K562 (cell line): ENCODE measurements at regions not wholly inside any gene's neighbourhood (a gene's known extent, or its start where the extent isn't known, plus 50 kb on each side); places are given as distances from the start of the nearest gene placed in this dataset.
A peak's percentile ranks its signal among the peaks of the same experiment; 100 is the strongest.

ENCODE experiments used
- HLTF ChIP-seq: fragments of 450-650 bp; IDR thresholded peaks from 2 replicates; pipeline ENCODE4 v1.6.1; 2016
- LEF1 ChIP-seq: fragments of 450-650 bp; IDR thresholded peaks from 2 replicates; pipeline ENCODE4 v1.6.1; 2016; ENCODE audit warnings: mild to moderate bottlenecking
- MAX ChIP-seq: sonication (generic); formaldehyde crosslinking; IDR thresholded peaks from 2 replicates; pipeline ENCODE4 v1.9.0; 2022; ENCODE audit warnings: mild to moderate bottlenecking, missing genetic modification reagents
- NR1H2 ChIP-seq: sonication (generic); formaldehyde crosslinking; IDR thresholded peaks from 2 replicates; pipeline ENCODE4 v1.4.0; 2020; ENCODE audit warnings: mild to moderate bottlenecking, missing genetic modification reagents
- RAD51 ChIP-seq: fragments of 450-650 bp; IDR thresholded peaks from 2 replicates; pipeline ENCODE4 v1.7.1; 2016; ENCODE audit warnings: low read depth, mild to moderate bottlenecking, borderline replicate concordance
- ZBED1 ChIP-seq: IDR thresholded peaks from 2 replicates; pipeline ENCODE4 v1.6.1; 2014
- ZNF444 ChIP-seq: fragments of 250-450 bp; sonication (Bioruptor Pico); IDR thresholded peaks from 2 replicates; pipeline ENCODE4 v1.4.0; 2020; ENCODE audit warnings: mild to moderate bottlenecking, moderate library complexity
- TF ChIP-seq, protein P1 (sequence below): sonication (generic); formaldehyde crosslinking; IDR thresholded peaks from 2 replicates; pipeline ENCODE4 v1.8.0; 2022; ENCODE audit warnings: mild to moderate bottlenecking, low read depth, missing genetic modification reagents
- TF ChIP-seq, protein P2 (sequence below): sonication (generic); formaldehyde crosslinking; IDR thresholded peaks from 2 replicates; pipeline ENCODE4 v1.8.1; 2023; ENCODE audit warnings: mild to moderate bottlenecking, missing genetic modification reagents, moderate library complexity
- TF ChIP-seq, protein P3 (sequence below), 2 experiments: fragments of 450-650 bp in 1 of 2; sonication (generic) in 1 of 2; formaldehyde crosslinking in 1 of 2; IDR thresholded peaks; 2 replicates each; pipeline versions ENCODE4 v1.7.1 to v1.9.0; 2016 to 2022; ENCODE audit warnings: inconsistent platforms in 1 of 2, mild to moderate bottlenecking in 1 of 2, missing genetic modification reagents in 1 of 2
- TF ChIP-seq, protein P4 (sequence below), 2 experiments: IDR thresholded peaks; 2 replicates each; pipeline ENCODE4 v1.6.1; 2011; ENCODE audit warnings: borderline replicate concordance in 1 of 2, control low read depth in 1 of 2, low read depth in 1 of 2, low read length in 1 of 2, mild to moderate bottlenecking in 1 of 2, mixed read lengths in 1 of 2, moderate library complexity in 1 of 2; ENCODE audit not compliant: insufficient read depth in 1 of 2, insufficient read length in 1 of 2, poor library complexity in 1 of 2, severe bottlenecking in 1 of 2; ENCODE audit errors: extremely low read depth in 1 of 2
- TF ChIP-seq, protein P5 (sequence below): fragments of 250-450 bp; sonication (Bioruptor Pico); IDR thresholded peaks from 2 replicates; pipeline ENCODE4 v1.8.0; 2021; ENCODE audit warnings: moderate library complexity, mild to moderate bottlenecking, inconsistent platforms

- TF ChIP-seq ZNF444 (CRISPR knock-in tag), result no peak
- TF ChIP-seq HLTF, result no peak
- no peak for TF ChIP-seq ZBED1
- no peak for TF ChIP-seq LEF1
- no peak for TF ChIP-seq NR1H2
- TF ChIP-seq, protein P1, sequence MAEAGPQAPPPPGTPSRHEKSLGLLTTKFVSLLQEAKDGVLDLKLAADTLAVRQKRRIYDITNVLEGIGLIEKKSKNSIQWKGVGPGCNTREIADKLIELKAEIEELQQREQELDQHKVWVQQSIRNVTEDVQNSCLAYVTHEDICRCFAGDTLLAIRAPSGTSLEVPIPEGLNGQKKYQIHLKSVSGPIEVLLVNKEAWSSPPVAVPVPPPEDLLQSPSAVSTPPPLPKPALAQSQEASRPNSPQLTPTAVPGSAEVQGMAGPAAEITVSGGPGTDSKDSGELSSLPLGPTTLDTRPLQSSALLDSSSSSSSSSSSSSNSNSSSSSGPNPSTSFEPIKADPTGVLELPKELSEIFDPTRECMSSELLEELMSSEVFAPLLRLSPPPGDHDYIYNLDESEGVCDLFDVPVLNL (CRISPR knock-in tag), result no peak
- TF ChIP-seq, protein P2, sequence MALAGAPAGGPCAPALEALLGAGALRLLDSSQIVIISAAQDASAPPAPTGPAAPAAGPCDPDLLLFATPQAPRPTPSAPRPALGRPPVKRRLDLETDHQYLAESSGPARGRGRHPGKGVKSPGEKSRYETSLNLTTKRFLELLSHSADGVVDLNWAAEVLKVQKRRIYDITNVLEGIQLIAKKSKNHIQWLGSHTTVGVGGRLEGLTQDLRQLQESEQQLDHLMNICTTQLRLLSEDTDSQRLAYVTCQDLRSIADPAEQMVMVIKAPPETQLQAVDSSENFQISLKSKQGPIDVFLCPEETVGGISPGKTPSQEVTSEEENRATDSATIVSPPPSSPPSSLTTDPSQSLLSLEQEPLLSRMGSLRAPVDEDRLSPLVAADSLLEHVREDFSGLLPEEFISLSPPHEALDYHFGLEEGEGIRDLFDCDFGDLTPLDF (CRISPR knock-in tag), result no peak
- TF ChIP-seq, protein P3, sequence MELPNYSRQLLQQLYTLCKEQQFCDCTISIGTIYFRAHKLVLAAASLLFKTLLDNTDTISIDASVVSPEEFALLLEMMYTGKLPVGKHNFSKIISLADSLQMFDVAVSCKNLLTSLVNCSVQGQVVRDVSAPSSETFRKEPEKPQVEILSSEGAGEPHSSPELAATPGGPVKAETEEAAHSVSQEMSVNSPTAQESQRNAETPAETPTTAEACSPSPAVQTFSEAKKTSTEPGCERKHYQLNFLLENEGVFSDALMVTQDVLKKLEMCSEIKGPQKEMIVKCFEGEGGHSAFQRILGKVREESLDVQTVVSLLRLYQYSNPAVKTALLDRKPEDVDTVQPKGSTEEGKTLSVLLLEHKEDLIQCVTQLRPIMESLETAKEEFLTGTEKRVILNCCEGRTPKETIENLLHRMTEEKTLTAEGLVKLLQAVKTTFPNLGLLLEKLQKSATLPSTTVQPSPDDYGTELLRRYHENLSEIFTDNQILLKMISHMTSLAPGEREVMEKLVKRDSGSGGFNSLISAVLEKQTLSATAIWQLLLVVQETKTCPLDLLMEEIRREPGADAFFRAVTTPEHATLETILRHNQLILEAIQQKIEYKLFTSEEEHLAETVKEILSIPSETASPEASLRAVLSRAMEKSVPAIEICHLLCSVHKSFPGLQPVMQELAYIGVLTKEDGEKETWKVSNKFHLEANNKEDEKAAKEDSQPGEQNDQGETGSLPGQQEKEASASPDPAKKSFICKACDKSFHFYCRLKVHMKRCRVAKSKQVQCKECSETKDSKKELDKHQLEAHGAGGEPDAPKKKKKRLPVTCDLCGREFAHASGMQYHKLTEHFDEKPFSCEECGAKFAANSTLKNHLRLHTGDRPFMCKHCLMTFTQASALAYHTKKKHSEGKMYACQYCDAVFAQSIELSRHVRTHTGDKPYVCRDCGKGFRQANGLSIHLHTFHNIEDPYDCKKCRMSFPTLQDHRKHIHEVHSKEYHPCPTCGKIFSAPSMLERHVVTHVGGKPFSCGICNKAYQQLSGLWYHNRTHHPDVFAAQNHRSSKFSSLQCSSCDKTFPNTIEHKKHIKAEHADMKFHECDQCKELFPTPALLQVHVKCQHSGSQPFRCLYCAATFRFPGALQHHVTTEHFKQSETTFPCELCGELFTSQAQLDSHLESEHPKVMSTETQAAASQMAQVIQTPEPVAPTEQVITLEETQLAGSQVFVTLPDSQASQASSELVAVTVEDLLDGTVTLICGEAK (IDR thresholded peaks at IDR 0.05), result no peak
- TF ChIP-seq, protein P3 (CRISPR knock-in tag; IDR thresholded peaks at IDR 0.05), result no peak
- no peak for TF ChIP-seq MAX (CRISPR knock-in tag)
- TF ChIP-seq RAD51, result peak; percentile 76
- TF ChIP-seq, protein P4, sequence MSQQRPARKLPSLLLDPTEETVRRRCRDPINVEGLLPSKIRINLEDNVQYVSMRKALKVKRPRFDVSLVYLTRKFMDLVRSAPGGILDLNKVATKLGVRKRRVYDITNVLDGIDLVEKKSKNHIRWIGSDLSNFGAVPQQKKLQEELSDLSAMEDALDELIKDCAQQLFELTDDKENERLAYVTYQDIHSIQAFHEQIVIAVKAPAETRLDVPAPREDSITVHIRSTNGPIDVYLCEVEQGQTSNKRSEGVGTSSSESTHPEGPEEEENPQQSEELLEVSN (IDR thresholded peaks at IDR 0.05; ENCODE audit: borderline replicate concordance in 1 of 2, extremely low read depth in 1 of 2, insufficient read depth in 1 of 2, insufficient read length in 1 of 2, low read depth in 1 of 2, low read length in 1 of 2, poor library complexity in 1 of 2, severe bottlenecking in 1 of 2), result no peak
- TF ChIP-seq, protein P5, sequence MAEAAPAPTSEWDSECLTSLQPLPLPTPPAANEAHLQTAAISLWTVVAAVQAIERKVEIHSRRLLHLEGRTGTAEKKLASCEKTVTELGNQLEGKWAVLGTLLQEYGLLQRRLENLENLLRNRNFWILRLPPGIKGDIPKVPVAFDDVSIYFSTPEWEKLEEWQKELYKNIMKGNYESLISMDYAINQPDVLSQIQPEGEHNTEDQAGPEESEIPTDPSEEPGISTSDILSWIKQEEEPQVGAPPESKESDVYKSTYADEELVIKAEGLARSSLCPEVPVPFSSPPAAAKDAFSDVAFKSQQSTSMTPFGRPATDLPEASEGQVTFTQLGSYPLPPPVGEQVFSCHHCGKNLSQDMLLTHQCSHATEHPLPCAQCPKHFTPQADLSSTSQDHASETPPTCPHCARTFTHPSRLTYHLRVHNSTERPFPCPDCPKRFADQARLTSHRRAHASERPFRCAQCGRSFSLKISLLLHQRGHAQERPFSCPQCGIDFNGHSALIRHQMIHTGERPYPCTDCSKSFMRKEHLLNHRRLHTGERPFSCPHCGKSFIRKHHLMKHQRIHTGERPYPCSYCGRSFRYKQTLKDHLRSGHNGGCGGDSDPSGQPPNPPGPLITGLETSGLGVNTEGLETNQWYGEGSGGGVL (CRISPR knock-in tag), result no peak
Observed at GRCh38 chr4:37762294-37762990, 64.0 kb upstream of the PGM2 start (continued).
